ENCODE measurements at regions not wholly inside any gene's neighbourhood (a gene's known extent, or its start where the extent isn't known, plus 50 kb on each side); places are given as distances from the start of the nearest gene placed in this dataset.

- no peaks in the 10 kb centered on the region for H3K79me2 ChIP-seq (ENCODE audit: insufficient read depth)
- no peaks in the 10 kb centered on the region for H3K36me3 ChIP-seq (ENCODE audit: low read depth)
- DNase-seq, result no peak
- H3K4me3 ChIP-seq, result no peak overlapping the region
- H3K27ac ChIP-seq, result no peak overlapping the region
- H3K9ac ChIP-seq, result no peak overlapping the region
- no peak overlapping the region for H2AFZ ChIP-seq
- WGBS, 2 experiments (ENCODE audit: low coverage in 1 of 2, low lambda C conversion rate in 2 of 2, missing lambda C conversion rate in 2 of 2), result 42 to 58% methylated on average over 3 of the region's 3 CpGs
- no peaks in the 10 kb centered on the region for H3K4me1 ChIP-seq (ENCODE audit: insufficient read depth)
- no peak for TF ChIP-seq EZH2phosphoT487 (IDR thresholded peaks at IDR 0.05; ENCODE audit: insufficient read depth, low read depth)
- TF ChIP-seq EZH2 (IDR thresholded peaks at IDR 0.05; ENCODE audit: insufficient read depth, poor library complexity, severe bottlenecking), result no peak
- no peaks in the 10 kb centered on the region for H3K9me2 ChIP-seq (ENCODE audit: insufficient read depth)
- no peaks in the 10 kb centered on the region for H3K9me3 ChIP-seq (ENCODE audit: low read depth)
- no peaks in the 10 kb centered on the region for H4K20me1 ChIP-seq (ENCODE audit: insufficient read depth)
- no peaks in the 10 kb centered on the region for H3F3A ChIP-seq (ENCODE audit: insufficient read depth)
- H3K4me2 ChIP-seq (ENCODE audit: unreplicated experiment), result no peak overlapping the region
- no peaks in the 10 kb centered on the region for H3K27me3 ChIP-seq (replicated peaks; ENCODE audit: insufficient read depth)
- in situ Hi-C loops (cut with MboI), result no loop called here
Observed at GRCh38 chr6:165998072-165998471, 169.6 kb downstream of the TBXT start.

- Histone ChIP-seq H3K36me3 (ENCODE audit: low read depth) (no peaks in the 10 kb centered on the region), H3K9me2 (ENCODE audit: insufficient read depth) (no peaks in the 10 kb centered on the region), H4K20me1 (ENCODE audit: insufficient read depth) (no peaks in the 10 kb centered on the region), H2AFZ (no peak overlapping the region), H3K79me2 (ENCODE audit: insufficient read depth) (no peaks in the 10 kb centered on the region), H3K9ac (no peak overlapping the region), H3K4me2 (ENCODE audit: unreplicated experiment) (no peak overlapping the region), H3K9me3 (ENCODE audit: low read depth) (no peaks in the 10 kb centered on the region), H3K4me1 (ENCODE audit: insufficient read depth) (no peaks in the 10 kb centered on the region; the same call in 1 of the 2 replicates), H3F3A (ENCODE audit: insufficient read depth) (no peaks in the 10 kb centered on the region), H3K27me3 (replicated peaks; ENCODE audit: insufficient read depth) (peaks cover 12% of the 10 kb centered on the region), H3K4me3 (no peak overlapping the region), H3K27ac (no peak overlapping the region)
- TF ChIP-seq EZH2 (IDR thresholded peaks at IDR 0.05; ENCODE audit: insufficient read depth, poor library complexity, severe bottlenecking), result no peak
- no peak for TF ChIP-seq EZH2phosphoT487 (IDR thresholded peaks at IDR 0.05; ENCODE audit: insufficient read depth, low read depth)
- 76 to 82% methylated on average over 14 of the region's 14 CpGs for WGBS, 2 experiments (ENCODE audit: low coverage in 1 of 2, low lambda C conversion rate in 2 of 2, missing lambda C conversion rate in 2 of 2)
- in situ Hi-C loops (cut with MboI), result no loop called here
- no peak for DNase-seq
Observed at GRCh38 chr6:165991341-165991740, 176.3 kb downstream of the TBXT start.

GRCh38 chr6:165990216-165990615, 177.4 kb downstream of the TBXT start:
- Histone ChIP-seq H3K4me2 (ENCODE audit: unreplicated experiment) (no peak overlapping the region), H3K79me2 (ENCODE audit: insufficient read depth) (no peaks in the 10 kb centered on the region), H3K27me3 (replicated peaks; ENCODE audit: insufficient read depth) (peaks cover 12% of the 10 kb centered on the region), H3K4me1 (ENCODE audit: insufficient read depth) (no peaks in the 10 kb centered on the region; the same call in 1 of the 2 replicates), H3F3A (ENCODE audit: insufficient read depth) (no peaks in the 10 kb centered on the region), H3K9ac (no peak overlapping the region), H2AFZ (no peak overlapping the region), H3K9me2 (ENCODE audit: insufficient read depth) (no peaks in the 10 kb centered on the region), H3K4me3 (no peak overlapping the region), H3K27ac (no peak overlapping the region), H3K36me3 (ENCODE audit: low read depth) (no peaks in the 10 kb centered on the region), H4K20me1 (ENCODE audit: insufficient read depth) (no peaks in the 10 kb centered on the region), H3K9me3 (ENCODE audit: low read depth) (no peaks in the 10 kb centered on the region)
- no peak for TF ChIP-seq EZH2phosphoT487 (IDR thresholded peaks at IDR 0.05; ENCODE audit: insufficient read depth, low read depth)
- TF ChIP-seq EZH2 (IDR thresholded peaks at IDR 0.05; ENCODE audit: insufficient read depth, poor library complexity, severe bottlenecking), result no peak
- no peak for DNase-seq
- 50 to 63% methylated on average over 2 of the region's 2 CpGs for WGBS, 2 experiments (ENCODE audit: low coverage in 1 of 2, low lambda C conversion rate in 2 of 2, missing lambda C conversion rate in 2 of 2)
- in situ Hi-C loops (cut with MboI), result no loop called here

- no peaks in the 10 kb centered on the region; the same call in 1 of the 2 replicates for H3K4me1 ChIP-seq (ENCODE audit: insufficient read depth)
- in situ Hi-C loops (cut with MboI), result no loop called here
- peak overlapping the region; percentile 73; the same call in 1 of the 2 replicates for H2AFZ ChIP-seq
- H3K9me2 ChIP-seq (ENCODE audit: insufficient read depth), result no peaks in the 10 kb centered on the region
- no peak for DNase-seq
- H3K4me2 ChIP-seq (ENCODE audit: unreplicated experiment), result peak overlapping the region; percentile 84
- no peaks in the 10 kb centered on the region for H4K20me1 ChIP-seq (ENCODE audit: insufficient read depth)
- 12 to 17% methylated on average over 39 to 40 of the region's 43 CpGs for WGBS, 2 experiments (ENCODE audit: low coverage in 1 of 2, low lambda C conversion rate in 2 of 2, missing lambda C conversion rate in 2 of 2)
- H3K79me2 ChIP-seq (ENCODE audit: insufficient read depth), result no peaks in the 10 kb centered on the region
- H3K9me3 ChIP-seq (ENCODE audit: low read depth), result no peaks in the 10 kb centered on the region
- no peak overlapping the region for H3K27ac ChIP-seq
- H3K9ac ChIP-seq, result peak overlapping the region; percentile 57
- no peaks in the 10 kb centered on the region for H3F3A ChIP-seq (ENCODE audit: insufficient read depth)
- TF ChIP-seq EZH2phosphoT487 (IDR thresholded peaks at IDR 0.05; ENCODE audit: insufficient read depth, low read depth) (no peak), EZH2 (IDR thresholded peaks at IDR 0.05; ENCODE audit: insufficient read depth, poor library complexity, severe bottlenecking) (no peak)
- no peaks in the 10 kb centered on the region for H3K36me3 ChIP-seq (ENCODE audit: low read depth)
- peak overlapping the region; percentile 72 for H3K4me3 ChIP-seq
- H3K27me3 ChIP-seq (replicated peaks; ENCODE audit: insufficient read depth), result peaks cover 12% of the 10 kb centered on the region
Observed at GRCh38 chr6:165988757-165989456, 178.7 kb downstream of the TBXT start.
